ENCODE measurements at regions not wholly inside any gene's neighbourhood (a gene's known extent, or its start where the extent isn't known, plus 50 kb on each side); places are given as distances from the start of the nearest gene placed in this dataset.

DNA sequence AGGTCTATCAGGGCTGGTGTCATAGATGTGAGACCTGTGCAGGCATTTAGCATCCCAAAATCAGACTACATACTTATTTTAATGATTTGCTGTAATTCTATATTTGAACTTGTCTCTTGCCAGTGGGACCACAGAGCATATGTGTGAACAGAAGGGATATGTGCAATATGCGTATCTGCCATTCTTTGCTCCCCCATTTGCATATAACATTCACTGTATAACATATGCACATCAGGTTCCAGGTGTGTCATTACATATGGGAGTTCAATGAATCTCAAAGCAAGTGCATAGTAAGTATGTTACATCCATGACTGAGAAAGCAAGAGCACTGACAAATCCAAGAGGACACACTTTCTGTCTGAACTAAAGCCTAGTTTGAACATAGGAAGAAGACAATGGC, 1115.1 kb upstream of the CNTN5 start:
- TF ChIP-seq, protein P1, sequence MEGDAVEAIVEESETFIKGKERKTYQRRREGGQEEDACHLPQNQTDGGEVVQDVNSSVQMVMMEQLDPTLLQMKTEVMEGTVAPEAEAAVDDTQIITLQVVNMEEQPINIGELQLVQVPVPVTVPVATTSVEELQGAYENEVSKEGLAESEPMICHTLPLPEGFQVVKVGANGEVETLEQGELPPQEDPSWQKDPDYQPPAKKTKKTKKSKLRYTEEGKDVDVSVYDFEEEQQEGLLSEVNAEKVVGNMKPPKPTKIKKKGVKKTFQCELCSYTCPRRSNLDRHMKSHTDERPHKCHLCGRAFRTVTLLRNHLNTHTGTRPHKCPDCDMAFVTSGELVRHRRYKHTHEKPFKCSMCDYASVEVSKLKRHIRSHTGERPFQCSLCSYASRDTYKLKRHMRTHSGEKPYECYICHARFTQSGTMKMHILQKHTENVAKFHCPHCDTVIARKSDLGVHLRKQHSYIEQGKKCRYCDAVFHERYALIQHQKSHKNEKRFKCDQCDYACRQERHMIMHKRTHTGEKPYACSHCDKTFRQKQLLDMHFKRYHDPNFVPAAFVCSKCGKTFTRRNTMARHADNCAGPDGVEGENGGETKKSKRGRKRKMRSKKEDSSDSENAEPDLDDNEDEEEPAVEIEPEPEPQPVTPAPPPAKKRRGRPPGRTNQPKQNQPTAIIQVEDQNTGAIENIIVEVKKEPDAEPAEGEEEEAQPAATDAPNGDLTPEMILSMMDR (IDR thresholded peaks at IDR 0.05) = no peak
- TF ChIP-seq SMC3 (IDR thresholded peaks at IDR 0.05; ENCODE audit: low read depth, low read length) (no peak), POLR2AphosphoS5 (IDR thresholded peaks at IDR 0.05; ENCODE audit: low read depth, low read length) (no peak), TAF1 (IDR thresholded peaks at IDR 0.05; ENCODE audit: borderline replicate concordance, low read depth, low read length) (no peak), RFX5 (IDR thresholded peaks at IDR 0.05; ENCODE audit: low read length) (no peak), FOSL2 (IDR thresholded peaks at IDR 0.05; ENCODE audit: borderline replicate concordance, low read depth) (no peak), EZH2phosphoT487 (IDR thresholded peaks at IDR 0.05; ENCODE audit: borderline replicate concordance, low read depth) (no peak), ELF1 (IDR thresholded peaks at IDR 0.05) (no peak)
- TF ChIP-seq, protein P2, sequence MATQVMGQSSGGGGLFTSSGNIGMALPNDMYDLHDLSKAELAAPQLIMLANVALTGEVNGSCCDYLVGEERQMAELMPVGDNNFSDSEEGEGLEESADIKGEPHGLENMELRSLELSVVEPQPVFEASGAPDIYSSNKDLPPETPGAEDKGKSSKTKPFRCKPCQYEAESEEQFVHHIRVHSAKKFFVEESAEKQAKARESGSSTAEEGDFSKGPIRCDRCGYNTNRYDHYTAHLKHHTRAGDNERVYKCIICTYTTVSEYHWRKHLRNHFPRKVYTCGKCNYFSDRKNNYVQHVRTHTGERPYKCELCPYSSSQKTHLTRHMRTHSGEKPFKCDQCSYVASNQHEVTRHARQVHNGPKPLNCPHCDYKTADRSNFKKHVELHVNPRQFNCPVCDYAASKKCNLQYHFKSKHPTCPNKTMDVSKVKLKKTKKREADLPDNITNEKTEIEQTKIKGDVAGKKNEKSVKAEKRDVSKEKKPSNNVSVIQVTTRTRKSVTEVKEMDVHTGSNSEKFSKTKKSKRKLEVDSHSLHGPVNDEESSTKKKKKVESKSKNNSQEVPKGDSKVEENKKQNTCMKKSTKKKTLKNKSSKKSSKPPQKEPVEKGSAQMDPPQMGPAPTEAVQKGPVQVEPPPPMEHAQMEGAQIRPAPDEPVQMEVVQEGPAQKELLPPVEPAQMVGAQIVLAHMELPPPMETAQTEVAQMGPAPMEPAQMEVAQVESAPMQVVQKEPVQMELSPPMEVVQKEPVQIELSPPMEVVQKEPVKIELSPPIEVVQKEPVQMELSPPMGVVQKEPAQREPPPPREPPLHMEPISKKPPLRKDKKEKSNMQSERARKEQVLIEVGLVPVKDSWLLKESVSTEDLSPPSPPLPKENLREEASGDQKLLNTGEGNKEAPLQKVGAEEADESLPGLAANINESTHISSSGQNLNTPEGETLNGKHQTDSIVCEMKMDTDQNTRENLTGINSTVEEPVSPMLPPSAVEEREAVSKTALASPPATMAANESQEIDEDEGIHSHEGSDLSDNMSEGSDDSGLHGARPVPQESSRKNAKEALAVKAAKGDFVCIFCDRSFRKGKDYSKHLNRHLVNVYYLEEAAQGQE (IDR thresholded peaks at IDR 0.05; ENCODE audit: low read depth, low read length) = no peak
- TF ChIP-seq, protein P3, sequence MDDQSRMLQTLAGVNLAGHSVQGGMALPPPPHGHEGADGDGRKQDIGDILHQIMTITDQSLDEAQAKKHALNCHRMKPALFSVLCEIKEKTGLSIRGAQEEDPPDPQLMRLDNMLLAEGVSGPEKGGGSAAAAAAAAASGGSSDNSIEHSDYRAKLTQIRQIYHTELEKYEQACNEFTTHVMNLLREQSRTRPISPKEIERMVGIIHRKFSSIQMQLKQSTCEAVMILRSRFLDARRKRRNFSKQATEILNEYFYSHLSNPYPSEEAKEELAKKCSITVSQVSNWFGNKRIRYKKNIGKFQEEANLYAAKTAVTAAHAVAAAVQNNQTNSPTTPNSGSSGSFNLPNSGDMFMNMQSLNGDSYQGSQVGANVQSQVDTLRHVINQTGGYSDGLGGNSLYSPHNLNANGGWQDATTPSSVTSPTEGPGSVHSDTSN (IDR thresholded peaks at IDR 0.05) = no peak

Measured in SK-N-SH (cell line).